H9 (cell line): ENCODE measurements at regions not wholly inside any gene's neighbourhood (a gene's known extent, or its start where the extent isn't known, plus 50 kb on each side); places are given as distances from the start of the nearest gene placed in this dataset.

ENCODE experiments used
- DNase-seq: peaks from one replicate; pipeline ENCODE4 v3.0.0-alpha.2; 2017
- H2AFZ ChIP-seq: one replicate; pipeline ENCODE4 v1.6.1; 2013; ENCODE audit warnings: mild to moderate bottlenecking, low read length, control low read depth, moderate library complexity
- H2AK5ac ChIP-seq: 2 replicates; pipeline ENCODE4 v1.6.1; 2013; ENCODE audit warnings: low read length, control low read depth, mixed read lengths; ENCODE audit not compliant: insufficient read length
- H2BK120ac ChIP-seq: one replicate; pipeline ENCODE4 v1.6.1; 2013; ENCODE audit warnings: low read depth, mild to moderate bottlenecking, low read length, control low read depth, inconsistent platforms; ENCODE audit not compliant: poor library complexity, severe bottlenecking
- H2BK12ac ChIP-seq: 2 replicates; pipeline ENCODE4 v1.6.1; 2013; ENCODE audit warnings: low read length, control low read depth, mixed read lengths, low read depth; ENCODE audit not compliant: insufficient read length
- H2BK15ac ChIP-seq: 2 replicates; pipeline ENCODE4 v1.6.1; 2013; ENCODE audit warnings: low read depth, low read length, control low read depth
- H2BK20ac ChIP-seq: one replicate; pipeline ENCODE4 v1.6.1; 2013; ENCODE audit warnings: low read depth, mild to moderate bottlenecking, low read length, control low read depth, inconsistent platforms; ENCODE audit not compliant: poor library complexity, severe bottlenecking
- H2BK5ac ChIP-seq: 2 replicates; pipeline ENCODE4 v1.6.1; 2013; ENCODE audit warnings: low read length, control low read depth, mixed read lengths; ENCODE audit not compliant: insufficient read length
- H3K14ac ChIP-seq: 2 replicates; pipeline ENCODE4 v1.6.1; 2013; ENCODE audit warnings: low read length, control low read depth; ENCODE audit not compliant: insufficient read depth
- H3K18ac ChIP-seq: 2 replicates; pipeline ENCODE4 v1.6.1; 2013; ENCODE audit warnings: low read depth, mild to moderate bottlenecking, mixed read lengths, low read length, control low read depth; ENCODE audit not compliant: insufficient read length
- H3K23ac ChIP-seq: 2 replicates; pipeline ENCODE4 v1.6.1; 2013; ENCODE audit warnings: low read length, control low read depth, mixed read lengths, low read depth; ENCODE audit not compliant: insufficient read length
- H3K23me2 ChIP-seq: 2 replicates; pipeline ENCODE4 v1.6.1; 2013; ENCODE audit warnings: low read depth, mild to moderate bottlenecking, mixed read lengths, low read length, control low read depth; ENCODE audit not compliant: insufficient read length, poor library complexity, severe bottlenecking
- H3K27ac ChIP-seq: 2 replicates; pipeline ENCODE4 v1.5.1; 2013; ENCODE audit warnings: low read length, control low read depth, mixed read lengths, low read depth; ENCODE audit not compliant: insufficient read length
- H3K27me3 ChIP-seq: 2 replicates; pipeline ENCODE4 v1.6.1; 2013; ENCODE audit warnings: low read length, control low read depth, inconsistent platforms; ENCODE audit not compliant: insufficient read depth
- H3K4ac ChIP-seq: 2 replicates; pipeline ENCODE4 v1.6.1; 2013; ENCODE audit warnings: low read depth, mild to moderate bottlenecking, control low read depth, inconsistent platforms, low read length, moderate library complexity
- H3K4me1 ChIP-seq: 2 replicates; pipeline ENCODE4 v1.6.1; 2013; ENCODE audit warnings: low read length, control low read depth, inconsistent platforms; ENCODE audit not compliant: insufficient read depth
- H3K4me2 ChIP-seq: 2 replicates; pipeline ENCODE4 v1.6.1; 2013; ENCODE audit warnings: low read length, control low read depth, mixed read lengths; ENCODE audit not compliant: insufficient read length, insufficient read depth
- H3K56ac ChIP-seq: 2 replicates; pipeline ENCODE4 v1.6.1; 2013; ENCODE audit warnings: low read depth, mild to moderate bottlenecking, mixed read lengths, low read length, control low read depth; ENCODE audit not compliant: insufficient read length
- H3K79me1 ChIP-seq: 2 replicates; pipeline ENCODE4 v1.6.1; 2013; ENCODE audit warnings: low read depth, mild to moderate bottlenecking, moderate library complexity, low read length, control low read depth, inconsistent platforms; ENCODE audit not compliant: insufficient read depth, poor library complexity, severe bottlenecking
- H3K79me2 ChIP-seq: 2 replicates; pipeline ENCODE4 v1.6.1; 2013; ENCODE audit warnings: low read length, control low read depth, inconsistent platforms; ENCODE audit not compliant: insufficient read depth
- H3K9ac ChIP-seq: 2 replicates; pipeline ENCODE4 v1.6.1; 2013; ENCODE audit warnings: low read length, control low read depth, mixed read lengths; ENCODE audit not compliant: insufficient read length; ENCODE audit errors: extremely low read depth
- H3K9me3 ChIP-seq: one replicate; pipeline ENCODE4 v1.6.1; 2013; ENCODE audit warnings: low read depth, low read length, inconsistent platforms; ENCODE audit not compliant: control insufficient read depth
- H3T11ph ChIP-seq: one replicate; pipeline ENCODE4 v1.6.1; 2013; ENCODE audit warnings: mild to moderate bottlenecking, low read length, control low read depth, inconsistent platforms
- H4K20me1 ChIP-seq: one replicate; pipeline ENCODE4 v1.6.1; 2013; ENCODE audit not compliant: control insufficient read depth, insufficient read length, insufficient read depth
- H4K5ac ChIP-seq: 2 replicates; pipeline ENCODE4 v1.6.1; 2013; ENCODE audit warnings: low read depth, mild to moderate bottlenecking, mixed read lengths, low read length, control low read depth; ENCODE audit not compliant: insufficient read length
- H4K8ac ChIP-seq: replicated peaks from 2 replicates; pipeline ENCODE4 v1.6.1; 2013; ENCODE audit warnings: low read length, control low read depth, mixed read lengths, low read depth; ENCODE audit not compliant: insufficient read length
- H4K91ac ChIP-seq: 2 replicates; pipeline ENCODE4 v1.6.1; 2013; ENCODE audit warnings: low read depth, mild to moderate bottlenecking, moderate library complexity, mixed read lengths, low read length, control low read depth; ENCODE audit not compliant: insufficient read length
- H3K27ac Mint-ChIP-seq, 3 experiments: 2 replicates in 2 of 3; 3 replicates in 1 of 3; pipeline ENCODE4 v1.8.0; 2020 to 2021; ENCODE audit warnings: mixed read lengths in 3 of 3, mild to moderate bottlenecking in 1 of 3, moderate library complexity in 1 of 3
- H3K27me3 Mint-ChIP-seq: 2 replicates; pipeline ENCODE4 v1.8.0; 2021; ENCODE audit warnings: low read depth, mild to moderate bottlenecking, moderate library complexity, mixed read lengths
- H3K36me3 Mint-ChIP-seq, 3 experiments: 2 replicates in 2 of 3; 3 replicates in 1 of 3; pipeline ENCODE4 v1.8.0; 2020 to 2021; ENCODE audit warnings: low read depth in 3 of 3, mixed read lengths in 3 of 3; ENCODE audit not compliant: insufficient read depth in 1 of 3
- H3K4me1 Mint-ChIP-seq, 2 experiments: 2 replicates each; pipeline ENCODE4 v1.8.0; 2020; ENCODE audit warnings: mixed read lengths in 2 of 2
- H3K4me3 Mint-ChIP-seq, 2 experiments: 2 replicates in 1 of 2; 3 replicates in 1 of 2; pipeline ENCODE4 v1.8.0; 2020 to 2021; ENCODE audit warnings: mild to moderate bottlenecking in 2 of 2, mixed read lengths in 2 of 2, moderate library complexity in 1 of 2
- H3K9me3 Mint-ChIP-seq, 2 experiments: 2 replicates in 1 of 2; 3 replicates in 1 of 2; pipeline ENCODE4 v1.8.0; 2020; ENCODE audit warnings: mild to moderate bottlenecking in 2 of 2, mixed read lengths in 2 of 2, moderate library complexity in 1 of 2
- WGBS: extraction: QIAGEN DNeasy Blood & Tissue Kit; methylation state at CpG from one replicate; pipeline ENCODE4 v1.1.7; 2013; ENCODE audit warnings: missing lambda C conversion rate, low lambda C conversion rate, mixed read lengths; ENCODE audit not compliant: insufficient read length; ENCODE audit errors: extremely low coverage; 5-methylcytosine and 5-hydroxymethylcytosine counted together
- TF ChIP-seq, protein P1 (sequence below): fragments of 200-600 bp; sonication (generic); conservative IDR thresholded peaks from 3 replicates; pipeline ENCODE4 v1.8.0; 2021; ENCODE audit warnings: antibody characterized with exemption, mild to moderate bottlenecking

DNA sequence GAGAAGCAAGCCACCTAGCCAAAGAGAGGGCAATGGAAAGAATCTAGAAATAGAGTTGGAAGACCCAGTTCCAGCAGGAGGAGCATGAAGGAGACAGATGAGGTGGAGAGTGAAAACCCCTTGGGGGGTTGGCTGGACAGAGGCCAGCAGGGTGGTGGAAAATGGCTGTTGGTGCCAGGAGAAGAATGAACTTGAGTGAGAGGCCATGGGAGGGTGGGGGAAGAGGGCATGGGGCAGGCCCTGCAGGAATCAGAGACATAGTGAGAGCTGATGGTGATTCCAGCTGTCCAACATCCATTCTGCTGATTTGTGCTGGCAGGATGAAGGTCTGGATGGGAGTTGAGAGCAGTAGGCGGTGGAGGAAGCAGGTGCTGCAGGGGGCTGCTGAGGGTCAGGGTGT lies 108.0 kb upstream of the TNP1 start:
- no peak overlapping the region for H3K4me2 ChIP-seq
- no peaks in the 10 kb centered on the region for H3K9me3 ChIP-seq
- no peak overlapping the region for H3K27ac Mint-ChIP-seq

More for the DNA sequence above, 108.0 kb upstream of the TNP1 start:
- Histone ChIP-seq H2BK20ac (no peak overlapping the region), H2AK5ac (no peak overlapping the region), H3K79me1 (no peaks in the 10 kb centered on the region), H3K23ac (no peak overlapping the region), H3K4ac (no peak overlapping the region), H3K27me3 (no peaks in the 10 kb centered on the region), H3K9ac (no peak overlapping the region), H3K79me2 (no peaks in the 10 kb centered on the region), H4K5ac (no peak overlapping the region), H3K4me1 (no peaks in the 10 kb centered on the region), H2BK120ac (no peak overlapping the region), H4K8ac (no peak overlapping the region), H3K18ac (no peak overlapping the region), H3K23me2 (no peaks in the 10 kb centered on the region), H4K91ac (no peak overlapping the region), H3K14ac (no peak overlapping the region), H2AFZ (no peak overlapping the region), H2BK12ac (no peak overlapping the region), H2BK15ac (no peak overlapping the region), H3T11ph (no peak overlapping the region), H3K56ac (no peak overlapping the region), H4K20me1 (no peaks in the 10 kb centered on the region), H2BK5ac (no peak overlapping the region), H3K27ac (no peak overlapping the region)
- WGBS = no CpG with 5 or more reads among the region's 1 CpG
- Mint-ChIP-seq H3K9me3 (no peaks in the 10 kb centered on the region), H3K4me1 (no peaks in the 10 kb centered on the region), H3K4me3 (no peak overlapping the region), H3K27me3 (peaks cover 3% of the 10 kb centered on the region; the same call in 1 of the 2 replicates), H3K36me3 (no peaks in the 10 kb centered on the region; a peak in 1 of 7 replicates)
- no peak for DNase-seq
- TF ChIP-seq, protein P1, sequence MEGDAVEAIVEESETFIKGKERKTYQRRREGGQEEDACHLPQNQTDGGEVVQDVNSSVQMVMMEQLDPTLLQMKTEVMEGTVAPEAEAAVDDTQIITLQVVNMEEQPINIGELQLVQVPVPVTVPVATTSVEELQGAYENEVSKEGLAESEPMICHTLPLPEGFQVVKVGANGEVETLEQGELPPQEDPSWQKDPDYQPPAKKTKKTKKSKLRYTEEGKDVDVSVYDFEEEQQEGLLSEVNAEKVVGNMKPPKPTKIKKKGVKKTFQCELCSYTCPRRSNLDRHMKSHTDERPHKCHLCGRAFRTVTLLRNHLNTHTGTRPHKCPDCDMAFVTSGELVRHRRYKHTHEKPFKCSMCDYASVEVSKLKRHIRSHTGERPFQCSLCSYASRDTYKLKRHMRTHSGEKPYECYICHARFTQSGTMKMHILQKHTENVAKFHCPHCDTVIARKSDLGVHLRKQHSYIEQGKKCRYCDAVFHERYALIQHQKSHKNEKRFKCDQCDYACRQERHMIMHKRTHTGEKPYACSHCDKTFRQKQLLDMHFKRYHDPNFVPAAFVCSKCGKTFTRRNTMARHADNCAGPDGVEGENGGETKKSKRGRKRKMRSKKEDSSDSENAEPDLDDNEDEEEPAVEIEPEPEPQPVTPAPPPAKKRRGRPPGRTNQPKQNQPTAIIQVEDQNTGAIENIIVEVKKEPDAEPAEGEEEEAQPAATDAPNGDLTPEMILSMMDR = no peak
